Stimulated activated CD8-positive, alpha-beta memory T cell treated with anti-CD3 and anti-CD28 coated beads, Interleukin-15, amount 100 ng/mL, for 48 hours (primary cell): ENCODE measurements at regions not wholly inside any gene's neighbourhood (a gene's known extent, or its start where the extent isn't known, plus 50 kb on each side); places are given as distances from the start of the nearest gene placed in this dataset.
"Not testable (repeated sequence)": the region's sequence is repeated elsewhere in the genome, so short reads cannot be mapped to it uniquely, and the experiment has no call there.

Source experiments
- DNase-seq, 2 donors: peaks; one replicate each; pipeline ENCODE4 v3.0.0-alpha.2; 2020; ENCODE audit warnings: low read depth in 2 of 2

DNA sequence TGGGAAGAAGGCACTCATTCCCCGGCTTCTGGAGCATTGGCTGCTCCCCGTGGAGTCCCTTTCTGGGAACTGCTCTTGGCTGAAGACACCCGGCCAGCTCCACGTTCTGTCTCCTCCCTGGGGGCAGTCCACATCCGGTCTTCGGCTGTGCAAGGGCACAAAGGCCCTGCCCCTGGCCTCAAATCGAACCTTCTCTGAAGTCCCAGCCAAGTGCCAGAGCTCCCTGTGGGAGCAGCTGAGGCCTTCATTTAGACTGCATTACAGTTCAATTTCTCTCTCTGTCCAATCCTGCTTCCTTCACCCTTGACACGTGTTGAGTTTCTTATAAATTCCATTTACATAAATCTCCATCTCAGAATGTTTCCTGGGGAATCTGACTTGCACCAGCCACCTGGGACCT lies 132.9 kb upstream of the POU3F1 start:
- DNase-seq, result no peak

- no peak for DNase-seq
Measured at GRCh38 chr1:38178216-38178615, 131.6 kb upstream of the POU3F1 start.

DNA sequence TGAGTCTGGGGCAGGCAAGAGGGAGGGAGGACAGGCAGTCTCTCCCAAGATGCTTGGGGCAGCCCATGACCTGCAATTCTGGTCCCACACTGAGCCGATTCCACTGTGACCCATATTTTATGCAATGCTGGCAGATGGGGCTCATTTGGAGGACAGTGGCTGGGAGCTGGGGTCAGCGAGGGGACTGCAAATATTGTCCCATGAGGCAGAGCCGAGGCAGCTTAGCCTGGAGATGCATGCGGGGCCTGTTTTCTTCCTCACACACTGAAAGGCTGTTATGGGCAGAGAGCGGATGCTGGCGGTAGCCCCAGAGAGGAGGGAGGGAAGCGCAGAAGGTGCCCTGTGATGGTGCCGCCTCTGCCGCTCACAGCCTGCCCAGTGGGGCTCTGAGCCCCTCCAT lies 128.5 kb upstream of the POU3F1 start:
- DNase-seq, result no peak

- no peak for DNase-seq
Measured at GRCh38 chr1:38173848-38174247, 127.3 kb upstream of the POU3F1 start.

GRCh38 chr1:38173157-38173831 lies 126.7 kb upstream of the POU3F1 start:
- no peak for DNase-seq

- no peak for DNase-seq
Measured at GRCh38 chr1:38169121-38169520, 122.5 kb upstream of the POU3F1 start.

GRCh38 chr1:38168365-38168764 lies 121.8 kb upstream of the POU3F1 start:
- no peak for DNase-seq

- DNase-seq, result no peak
Measured at GRCh38 chr1:38166461-38166860, 119.9 kb upstream of the POU3F1 start.

GRCh38 chr1:38153778-38154470 lies 107.3 kb upstream of the POU3F1 start:
- DNase-seq, result no peak

- DNase-seq, result no peak
Measured at GRCh38 chr1:38153066-38153777, 106.6 kb upstream of the POU3F1 start.

- no peak for DNase-seq
Measured at GRCh38 chr1:38152351-38153065, 105.9 kb upstream of the POU3F1 start.

DNA sequence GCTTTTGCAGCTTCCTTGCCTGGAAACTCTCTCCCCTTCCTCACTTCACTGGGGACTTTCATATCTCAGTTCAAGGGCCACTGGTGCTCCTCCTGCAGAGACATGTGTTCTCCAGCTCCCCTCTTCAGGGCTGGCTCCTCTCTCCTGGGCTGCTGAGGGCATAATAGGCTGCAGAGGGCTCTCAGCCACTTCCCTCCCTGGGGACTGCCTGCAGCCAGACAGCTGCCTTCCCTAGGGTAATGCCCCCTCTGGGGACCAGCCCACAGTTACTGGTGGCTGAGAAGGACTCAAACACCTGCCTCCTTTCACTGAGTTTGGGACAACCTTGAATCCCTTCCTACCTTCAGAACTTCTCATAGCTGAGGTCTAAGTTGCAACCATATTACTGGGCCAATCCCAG lies 104.8 kb upstream of the POU3F1 start:
- no peak for DNase-seq

DNA sequence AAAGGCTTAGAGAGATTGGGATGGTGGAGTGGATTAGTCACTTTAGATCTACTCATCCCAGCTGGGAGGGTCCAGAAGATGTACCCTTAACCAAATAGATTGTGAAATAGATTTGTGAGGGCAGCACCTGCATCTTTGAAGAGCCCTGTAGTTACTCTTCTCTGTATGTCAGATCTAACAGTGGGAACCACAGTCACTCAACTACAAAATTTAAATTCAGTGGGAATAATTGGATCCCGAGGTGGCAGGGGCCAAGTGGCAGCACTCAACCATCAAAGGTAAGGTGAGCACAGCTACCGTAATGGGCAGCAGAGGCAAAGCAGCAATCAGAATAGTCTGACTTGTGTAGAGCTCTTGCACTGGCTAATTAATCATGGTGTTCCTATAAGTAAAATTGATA lies 99.5 kb upstream of the POU3F1 start:
- not testable (repeated sequence) for DNase-seq

DNA sequence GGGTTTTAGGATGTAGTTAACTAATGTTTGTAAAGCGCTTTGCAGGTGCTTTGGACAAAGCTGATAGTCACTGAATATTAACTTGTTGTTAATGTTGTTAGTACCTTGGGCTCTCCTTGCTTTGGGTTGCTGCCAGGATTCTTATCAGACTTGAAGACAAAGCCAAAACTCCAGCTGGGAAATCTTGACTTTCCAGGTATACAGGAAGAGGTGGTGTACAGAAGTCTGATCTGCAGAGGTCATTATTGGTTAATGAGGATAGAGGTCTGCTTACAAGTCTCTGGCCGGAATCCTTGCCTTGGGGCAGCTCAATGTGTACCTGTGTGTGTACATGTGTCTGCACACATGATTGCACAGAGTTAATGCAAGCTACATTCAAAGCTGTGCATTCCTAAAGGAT lies 96.0 kb upstream of the POU3F1 start:
- no peak for DNase-seq

GRCh38 chr1:38141483-38141882 lies 94.9 kb upstream of the POU3F1 start:
- no peak for DNase-seq

GRCh38 chr1:38139738-38140487 lies 93.3 kb upstream of the POU3F1 start:
- no peak for DNase-seq

GRCh38 chr1:38138498-38139233 lies 92.1 kb upstream of the POU3F1 start:
- DNase-seq, result no peak

GRCh38 chr1:38137164-38137563 lies 90.6 kb upstream of the POU3F1 start:
- no peak for DNase-seq

DNA sequence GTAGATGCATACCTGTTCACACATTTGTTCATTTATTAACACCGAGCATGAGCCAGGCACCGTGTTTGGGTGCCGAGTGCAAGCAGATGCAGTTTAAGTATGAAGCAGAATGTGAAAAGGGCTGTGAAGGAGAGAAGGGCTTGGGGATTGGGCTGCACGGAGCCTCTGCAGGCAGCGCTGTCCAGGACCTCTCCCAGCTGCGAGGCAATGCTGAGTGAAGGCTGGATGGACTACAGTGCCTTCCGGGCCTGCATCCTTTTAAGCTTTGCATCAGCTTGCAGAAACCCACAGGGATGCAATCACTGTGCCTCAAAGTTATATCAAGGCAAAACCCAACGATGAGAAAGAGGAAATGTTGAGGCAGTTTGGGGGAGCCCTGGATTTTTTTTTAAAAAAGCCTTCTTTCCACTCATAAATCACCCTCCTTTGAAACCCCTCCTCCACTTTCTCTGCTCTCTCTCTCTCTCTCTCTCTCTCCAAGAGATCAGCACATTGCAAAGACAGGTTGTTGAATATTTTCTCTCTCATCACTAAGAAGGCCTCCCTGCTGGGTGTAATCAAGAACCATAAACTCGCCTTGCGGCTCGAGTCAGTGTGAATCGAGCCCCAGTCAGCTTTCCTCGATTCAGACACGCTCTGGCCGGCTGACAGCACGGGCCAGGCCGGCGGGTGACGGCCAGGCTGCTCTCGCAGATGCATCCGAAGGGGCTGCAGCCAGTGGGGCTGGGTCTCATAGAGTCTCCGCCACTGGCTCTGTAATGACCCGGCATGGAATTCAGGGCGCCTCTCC lies 89.2 kb upstream of the POU3F1 start:
- DNase-seq, result no peak

DNA sequence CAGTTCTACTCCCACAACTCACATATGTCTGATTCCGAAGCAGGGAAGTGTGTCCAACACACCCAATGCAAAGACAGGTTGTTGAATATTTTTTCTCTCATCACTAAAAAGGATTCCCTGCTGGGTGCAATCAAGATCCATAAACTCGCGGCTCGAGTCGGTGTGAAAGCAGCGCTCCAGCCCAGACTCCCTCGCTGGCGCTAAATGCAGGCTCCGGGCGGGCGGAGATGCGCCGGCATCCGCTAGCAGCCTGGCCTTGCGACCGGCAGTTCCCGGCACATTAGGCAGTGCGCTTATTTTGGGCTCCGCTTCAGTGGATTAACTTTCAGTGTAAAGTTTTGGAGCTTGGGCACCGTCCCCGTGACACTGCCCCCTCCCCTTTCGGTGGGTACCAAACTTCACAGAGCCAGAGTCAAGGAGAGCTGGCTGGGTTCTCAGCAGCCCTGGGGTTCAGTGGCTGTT lies 87.7 kb upstream of the POU3F1 start:
- no peak for DNase-seq
